SJSA1 (cell line): ENCODE measurements at regions not wholly inside any gene's neighbourhood (a gene's known extent, or its start where the extent isn't known, plus 50 kb on each side); places are given as distances from the start of the nearest gene placed in this dataset.

Experiments used
- DNase-seq, 2 experiments: peaks; one replicate each; pipeline ENCODE4 v3.0.0-alpha.2; 2015 to 2020; ENCODE audit warnings: low spot score in 2 of 2, low read depth in 1 of 2
- H3K27ac ChIP-seq: fragments of 250-450 bp; sonication (Bioruptor Pico); 2 replicates; pipeline ENCODE4 v1.5.1; 2020; ENCODE audit warnings: mild to moderate bottlenecking, moderate library complexity
- H3K27me3 ChIP-seq: fragments of 250-450 bp; sonication (Bioruptor Pico); replicated peaks from 2 replicates; pipeline ENCODE4 v1.5.1; 2020; ENCODE audit warnings: mild to moderate bottlenecking, moderate library complexity
- H3K36me3 ChIP-seq: fragments of 250-450 bp; sonication (Bioruptor Pico); 2 replicates; pipeline ENCODE4 v1.5.1; 2020; ENCODE audit warnings: mild to moderate bottlenecking
- H3K4me1 ChIP-seq: fragments of 250-450 bp; sonication (Bioruptor Pico); replicated peaks from 2 replicates; pipeline ENCODE4 v1.6.1; 2021; ENCODE audit warnings: mild to moderate bottlenecking
- H3K4me3 ChIP-seq: fragments of 250-450 bp; sonication (Bioruptor Pico); 2 replicates; pipeline ENCODE4 v1.5.1; 2020; ENCODE audit warnings: mild to moderate bottlenecking
- H3K9me3 ChIP-seq: fragments of 250-450 bp; sonication (Bioruptor Pico); replicated peaks from 2 replicates; pipeline ENCODE4 v1.5.1; 2020; ENCODE audit warnings: mild to moderate bottlenecking

GRCh38 chr3:159867372-159867771, 121.3 kb upstream of the IL12A start:
- Histone ChIP-seq H3K9me3 (no peaks in the 10 kb centered on the region), H3K27ac (no peak overlapping the region), H3K4me3 (no peak overlapping the region), H3K4me1 (peaks cover 33% of the 10 kb centered on the region), H3K27me3 (no peaks in the 10 kb centered on the region), H3K36me3 (peaks cover 7% of the 10 kb centered on the region)
- DNase-seq: no peak

DNA sequence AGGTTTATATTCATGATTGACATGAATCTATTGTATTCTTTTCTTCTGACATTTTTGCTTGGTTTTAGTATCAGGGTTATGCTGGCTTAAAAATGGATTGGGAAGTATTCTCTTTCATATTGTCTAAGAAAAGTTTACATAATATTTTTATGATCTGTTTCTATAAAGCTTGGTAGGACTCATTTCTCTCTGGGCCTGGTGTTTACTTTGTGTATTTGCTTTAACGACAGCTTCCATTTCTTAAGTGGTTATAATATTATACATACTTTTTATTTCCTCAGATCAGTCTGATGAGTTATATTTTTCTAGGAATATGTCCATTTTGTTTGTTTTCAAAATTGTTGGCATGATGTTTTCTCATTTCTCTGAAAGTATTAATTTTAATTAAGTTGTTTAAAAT, 117.9 kb upstream of the IL12A start:
- H3K27ac ChIP-seq: no peak overlapping the region
- H3K9me3 ChIP-seq: no peaks in the 10 kb centered on the region
- no peak for DNase-seq
- H3K27me3 ChIP-seq: no peaks in the 10 kb centered on the region
- H3K36me3 ChIP-seq: peaks cover 16% of the 10 kb centered on the region
- H3K4me1 ChIP-seq: peaks cover 27% of the 10 kb centered on the region
- H3K4me3 ChIP-seq: no peak overlapping the region

DNA sequence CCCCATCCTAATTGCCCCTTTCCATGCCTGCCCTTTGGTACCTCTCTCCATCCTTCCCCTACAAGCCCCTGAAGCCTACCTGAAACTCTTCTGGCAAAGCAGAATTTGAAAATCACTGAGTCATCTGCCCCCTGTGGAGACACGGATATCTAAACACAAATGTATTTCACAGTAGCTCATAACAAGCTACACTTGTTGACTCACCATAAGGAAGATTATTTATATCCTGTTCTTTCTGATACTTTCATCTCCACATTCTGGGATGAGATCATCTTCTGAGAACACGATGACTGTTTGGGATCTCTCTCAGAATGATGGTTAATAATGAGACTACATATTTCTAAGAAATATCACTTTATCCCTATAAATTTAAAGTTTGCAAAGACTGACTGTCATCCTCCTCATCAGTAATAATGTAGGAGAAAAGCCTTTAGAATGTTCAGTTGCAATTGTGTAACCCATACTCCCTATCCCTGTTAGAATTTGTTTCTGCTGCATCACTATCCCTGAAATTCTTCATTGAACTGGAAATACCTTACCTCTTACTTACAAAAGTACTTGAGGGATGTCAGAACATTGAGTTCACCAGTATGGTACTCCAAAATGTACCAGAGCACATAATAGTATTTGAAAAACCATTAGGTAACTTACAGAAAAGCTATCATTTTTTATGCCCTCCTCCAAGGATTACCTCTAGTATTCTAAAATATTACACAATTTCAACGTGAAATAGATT, 116.1 kb upstream of the IL12A start:
- DNase-seq: peak; percentile 61 to 68
- H3K9me3 ChIP-seq: no peaks in the 10 kb centered on the region
- H3K36me3 ChIP-seq: peaks cover 12% of the 10 kb centered on the region
- no peaks in the 10 kb centered on the region for H3K27me3 ChIP-seq
- H3K4me3 ChIP-seq: no peak overlapping the region
- H3K27ac ChIP-seq: peak overlapping the region; percentile 70
- peaks cover 19% of the 10 kb centered on the region for H3K4me1 ChIP-seq

- Histone ChIP-seq H3K36me3 (peaks cover 16% of the 10 kb centered on the region), H3K4me3 (no peak overlapping the region), H3K9me3 (no peaks in the 10 kb centered on the region), H3K27ac (no peak overlapping the region), H3K27me3 (no peaks in the 10 kb centered on the region), H3K4me1 (peaks cover 19% of the 10 kb centered on the region)
- DNase-seq: no peak
These were observed 113.5 kb upstream of the IL12A start for GRCh38 chr3:159875116-159875515.

DNA sequence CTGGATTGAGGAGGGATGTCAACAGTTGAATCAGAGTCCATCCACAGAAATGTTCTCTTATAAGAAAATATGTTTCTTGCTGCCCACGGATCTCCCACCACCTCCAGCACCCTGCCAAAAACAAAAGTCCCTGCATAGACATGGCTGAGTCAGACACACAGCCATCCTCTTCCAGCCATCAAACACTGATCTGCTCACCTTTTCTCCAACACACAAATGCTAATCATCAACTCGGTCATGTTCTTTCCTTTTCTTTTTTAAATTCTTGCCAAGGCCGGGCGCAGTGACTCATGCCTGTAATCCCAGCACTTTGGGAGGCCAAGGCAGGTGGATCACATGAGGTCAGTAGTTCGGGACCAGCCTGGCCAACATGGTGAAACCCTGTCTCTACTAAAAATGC, 110.7 kb upstream of the IL12A start:
- H3K9me3 ChIP-seq: no peaks in the 10 kb centered on the region
- H3K4me3 ChIP-seq: no peak overlapping the region
- no peak overlapping the region for H3K27ac ChIP-seq
- DNase-seq: no peak
- H3K36me3 ChIP-seq: peaks cover 18% of the 10 kb centered on the region
- peaks cover 9% of the 10 kb centered on the region for H3K4me1 ChIP-seq
- no peaks in the 10 kb centered on the region for H3K27me3 ChIP-seq

GRCh38 chr3:159879146-159879545, 109.5 kb upstream of the IL12A start:
- Histone ChIP-seq H3K27ac (no peak overlapping the region), H3K9me3 (no peaks in the 10 kb centered on the region), H3K27me3 (no peaks in the 10 kb centered on the region), H3K4me3 (no peak overlapping the region), H3K4me1 (peaks cover 13% of the 10 kb centered on the region), H3K36me3 (peaks cover 15% of the 10 kb centered on the region)
- no peak for DNase-seq

GRCh38 chr3:159879598-159879997, 109.0 kb upstream of the IL12A start:
- no peak for DNase-seq
- H3K4me3 ChIP-seq: no peak overlapping the region
- H3K27ac ChIP-seq: no peak overlapping the region
- H3K9me3 ChIP-seq: no peaks in the 10 kb centered on the region
- peaks cover 19% of the 10 kb centered on the region for H3K36me3 ChIP-seq
- H3K27me3 ChIP-seq: no peaks in the 10 kb centered on the region
- peaks cover 13% of the 10 kb centered on the region for H3K4me1 ChIP-seq

GRCh38 chr3:159881208-159881607, 107.4 kb upstream of the IL12A start:
- H3K36me3 ChIP-seq: peaks cover 20% of the 10 kb centered on the region; the same call in 1 of the 2 replicates
- H3K9me3 ChIP-seq: no peaks in the 10 kb centered on the region
- no peak overlapping the region for H3K4me3 ChIP-seq
- H3K27me3 ChIP-seq: no peaks in the 10 kb centered on the region
- no peak overlapping the region for H3K27ac ChIP-seq
- no peak for DNase-seq
- H3K4me1 ChIP-seq: peaks cover 13% of the 10 kb centered on the region

DNA sequence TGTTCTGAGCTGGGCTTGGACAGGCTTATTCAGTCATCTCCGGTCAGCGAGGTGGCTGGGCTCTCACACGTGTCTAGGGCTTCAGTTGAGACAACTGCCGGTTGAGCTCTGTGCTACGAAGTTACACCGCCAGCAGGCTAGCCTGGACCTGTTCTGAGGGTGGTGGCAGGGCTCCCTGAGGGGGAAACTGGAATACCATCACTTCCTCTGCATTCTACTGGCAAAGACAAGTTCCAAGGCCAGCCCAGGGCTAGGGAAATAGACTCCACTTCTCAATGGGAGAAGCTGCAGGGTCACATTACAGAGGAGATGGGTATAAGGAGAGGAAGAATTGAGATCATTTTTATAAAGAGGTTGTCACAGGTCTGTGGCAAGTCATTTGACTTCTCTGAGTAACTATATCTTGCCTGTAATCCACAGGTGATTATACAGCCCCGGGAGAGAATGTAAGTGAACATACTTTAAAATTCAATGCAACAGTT, 106.8 kb upstream of the IL12A start:
- Histone ChIP-seq H3K9me3 (no peaks in the 10 kb centered on the region), H3K36me3 (peaks cover 25% of the 10 kb centered on the region), H3K4me1 (peaks cover 13% of the 10 kb centered on the region), H3K27ac (no peak overlapping the region), H3K27me3 (no peaks in the 10 kb centered on the region), H3K4me3 (no peak overlapping the region)
- DNase-seq: no peak

- Histone ChIP-seq H3K9me3 (no peaks in the 10 kb centered on the region), H3K27ac (no peak overlapping the region), H3K4me3 (no peak overlapping the region), H3K4me1 (peaks cover 13% of the 10 kb centered on the region), H3K36me3 (peaks cover 26% of the 10 kb centered on the region), H3K27me3 (no peaks in the 10 kb centered on the region)
- no peak for DNase-seq
These were observed 106.3 kb upstream of the IL12A start for GRCh38 chr3:159882367-159882766.

DNA sequence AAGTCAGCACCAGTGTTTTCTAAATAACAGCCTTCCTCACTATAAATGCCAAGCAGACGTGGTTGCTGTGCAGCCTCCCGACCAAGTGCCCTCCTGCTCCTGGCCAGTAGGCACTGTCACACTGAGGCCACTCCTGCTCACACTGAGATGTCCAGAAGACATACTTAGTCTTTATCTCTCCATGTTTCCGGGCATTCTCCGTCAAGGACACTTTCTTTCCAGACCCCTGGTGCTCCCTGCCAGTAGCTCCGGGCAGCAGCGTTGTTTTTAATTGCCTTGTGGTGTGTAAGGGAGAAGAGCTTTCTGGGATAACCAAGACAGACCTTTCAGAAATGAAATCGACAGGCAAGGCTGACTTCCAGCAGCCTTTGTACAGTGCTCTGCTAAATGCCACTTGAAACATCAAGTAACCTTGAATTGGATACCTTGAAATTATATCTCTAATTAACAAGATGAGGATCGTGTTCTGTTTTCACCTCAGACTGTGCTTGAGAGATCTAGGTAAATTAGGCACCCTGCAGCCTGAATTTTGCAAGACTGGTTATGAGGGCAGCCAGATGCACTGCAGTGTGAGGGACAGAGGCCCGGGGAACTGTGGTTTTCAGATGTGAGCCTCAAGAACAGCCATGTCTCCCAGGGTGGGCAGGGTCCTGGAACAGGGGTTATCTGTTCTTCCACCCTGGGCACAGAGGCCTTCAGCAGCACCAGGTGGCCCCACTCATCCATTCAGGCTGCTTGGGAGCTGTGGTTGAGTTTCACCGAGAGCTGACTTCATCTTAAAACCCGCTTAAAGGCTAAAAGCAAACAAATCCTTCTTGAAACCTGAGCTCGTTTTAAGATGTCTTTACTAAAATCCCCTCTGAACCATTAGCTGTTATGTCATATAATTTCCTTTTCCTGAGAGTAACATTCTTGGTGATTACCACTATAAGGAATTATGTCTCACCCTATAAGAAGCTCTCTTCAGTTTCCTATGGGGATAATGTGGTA, 105.5 kb upstream of the IL12A start:
- Histone ChIP-seq H3K27me3 (no peaks in the 10 kb centered on the region), H3K27ac (no peak overlapping the region), H3K9me3 (no peaks in the 10 kb centered on the region), H3K4me1 (peaks cover 13% of the 10 kb centered on the region), H3K36me3 (peaks cover 23% of the 10 kb centered on the region), H3K4me3 (no peak overlapping the region)
- DNase-seq: no peak

DNA sequence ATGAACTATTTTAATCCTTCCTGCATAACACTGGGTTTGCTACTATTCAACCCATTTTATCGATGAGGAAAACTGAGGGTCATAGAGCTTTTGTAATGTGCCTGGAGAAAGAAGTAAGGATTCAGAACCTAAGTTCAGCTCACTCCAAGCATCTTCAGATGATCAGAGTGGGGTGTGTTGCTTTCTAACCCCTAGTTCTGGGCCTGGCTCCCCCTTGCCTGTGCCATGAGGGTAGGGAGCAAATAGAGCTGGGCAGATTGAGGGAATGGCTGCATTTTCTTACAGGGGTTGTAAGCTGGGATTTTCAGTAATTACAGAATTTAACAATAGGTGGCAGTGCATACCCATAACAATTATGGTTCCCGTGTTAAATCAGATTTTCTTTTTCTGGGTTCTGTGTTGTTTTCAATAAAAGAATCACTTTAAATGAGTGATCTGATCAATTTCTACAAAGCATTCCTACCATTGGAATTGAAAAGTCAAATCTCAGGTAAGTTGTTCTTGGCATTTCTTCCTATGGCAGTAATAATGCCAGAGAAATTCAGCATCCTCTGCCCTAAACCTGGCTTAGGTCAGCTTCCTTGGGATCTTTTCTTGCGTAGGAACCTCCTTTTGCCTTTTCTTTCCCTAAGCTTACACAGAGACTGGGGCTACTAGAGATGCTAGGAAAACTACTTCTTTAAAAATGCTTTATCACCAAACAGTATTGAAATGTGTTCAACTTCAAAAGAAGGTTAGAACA, 103.8 kb upstream of the IL12A start:
- H3K27me3 ChIP-seq: no peaks in the 10 kb centered on the region
- DNase-seq: peak in 1 of 2 experiments; percentile 48
- no peak overlapping the region for H3K4me3 ChIP-seq
- peaks cover 33% of the 10 kb centered on the region for H3K36me3 ChIP-seq
- no peaks in the 10 kb centered on the region for H3K9me3 ChIP-seq
- peaks cover 13% of the 10 kb centered on the region for H3K4me1 ChIP-seq
- no peak overlapping the region for H3K27ac ChIP-seq

DNA sequence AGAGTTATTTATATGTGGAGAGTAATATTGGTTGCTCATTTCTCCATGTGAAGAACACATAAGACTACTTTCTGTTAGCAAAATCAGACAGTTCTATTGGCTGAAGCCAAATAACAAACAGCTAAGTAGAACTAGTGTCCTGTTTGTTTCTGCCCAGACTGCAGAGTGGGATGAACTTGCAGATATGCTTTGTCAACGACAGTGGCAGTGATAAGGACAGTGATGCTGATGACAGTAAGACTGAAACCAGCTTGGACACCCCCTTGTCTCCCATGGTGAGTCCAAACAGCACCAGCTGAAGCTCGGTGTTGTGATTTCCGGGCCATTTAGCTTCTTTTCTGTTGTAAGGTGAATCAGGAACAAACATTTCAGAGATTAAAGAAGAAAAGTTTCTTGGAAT, 102.6 kb upstream of the IL12A start:
- peaks cover 13% of the 10 kb centered on the region for H3K4me1 ChIP-seq
- no peak for DNase-seq
- no peak overlapping the region for H3K4me3 ChIP-seq
- no peaks in the 10 kb centered on the region for H3K9me3 ChIP-seq
- H3K36me3 ChIP-seq: peaks cover 33% of the 10 kb centered on the region
- no peaks in the 10 kb centered on the region for H3K27me3 ChIP-seq
- no peak overlapping the region for H3K27ac ChIP-seq
